K562 (cell line): ENCODE measurements at regions not wholly inside any gene's neighbourhood (a gene's known extent, or its start where the extent isn't known, plus 50 kb on each side); places are given as distances from the start of the nearest gene placed in this dataset.

ENCODE experiments used
- ATAC-seq: fragments of 200-7000 bp; cut with Tn5 transposase; 3 replicates; pipeline ENCODE4 v1.9.1; 2020; ENCODE audit warnings: moderate library complexity
- BruUV-seq: library from RNA; stranded (reverse); fragments of 400-500 nt; replicated peaks from 2 replicates; lab custom pipeline; 2021; lab: Mats Ljungman, UMichigan
- CTCF ChIA-PET: fragments of 300-600 bp; formaldehyde crosslinking; extraction: SDS; loops from one replicate; lab custom pipeline; 2021; ENCODE audit warnings: low intra/inter-chr PET ratio; lab: Yijun Ruan, JAX
- POLR2A ChIA-PET: fragments of 300-600, 350-650 bp; sonication (Branson Sonifier 250); formaldehyde crosslinking; extraction: SDS; loops from one replicate; lab custom pipeline; 2021; ENCODE audit warnings: antibody characterized with exemption, inconsistent platforms; lab: Yijun Ruan, JAX
- DNase-seq, 4 experiments: peaks; one replicate each; pipeline versions ENCODE4 v3.0.0 to v3.0.0-alpha.2; 2011 to 2018; ENCODE audit warnings: low spot score in 3 of 4, mixed read lengths in 3 of 4; ENCODE audit errors: extremely low read depth in 1 of 4
- FAIRE-seq: peaks from 2 replicates; lab custom pipeline; 2011; peaks lifted over from hg19 to GRCh38; lab: Jason Lieb, UNC
- H2AFZ ChIP-seq: 2 replicates; pipeline ENCODE4 v1.6.0; 2011; ENCODE audit warnings: low read depth, low read length, control low read depth, inconsistent platforms
- H3K27ac ChIP-seq: fragments of 200-600 bp; 3 replicates; pipeline ENCODE4 v1.8.0; 2011; ENCODE audit warnings: low read depth, mild to moderate bottlenecking, control low read depth, inconsistent platforms, low read length, moderate library complexity, mixed read lengths; ENCODE audit errors: extremely low read depth
- H3K27me3 ChIP-seq, 2 experiments: fragments of 300-600 bp in 1 of 2; 2 replicates in 1 of 2; 3 replicates in 1 of 2; pipeline versions ENCODE4 v1.6.0 to v1.8.0; 2011; ENCODE audit warnings: inconsistent platforms in 2 of 2, low read length in 2 of 2, mild to moderate bottlenecking in 1 of 2, mixed read lengths in 1 of 2, moderate library complexity in 1 of 2; ENCODE audit not compliant: control insufficient read depth in 2 of 2, insufficient read depth in 2 of 2
- H3K36me3 ChIP-seq: fragments of 300-600 bp; 3 replicates; pipeline ENCODE4 v1.8.0; 2011; ENCODE audit warnings: mild to moderate bottlenecking, low read length, inconsistent platforms; ENCODE audit not compliant: control insufficient read depth, insufficient read depth
- H3K4me1 ChIP-seq, 2 experiments: fragments of 200-600 bp in 1 of 2; replicated peaks in 1 of 2; 2 replicates in 1 of 2; 3 replicates in 1 of 2; pipeline versions ENCODE4 v1.5.1 to v1.8.0; 2011; ENCODE audit warnings: inconsistent platforms in 2 of 2, low read length in 2 of 2, mild to moderate bottlenecking in 1 of 2, mixed read lengths in 1 of 2, moderate library complexity in 1 of 2; ENCODE audit not compliant: control insufficient read depth in 2 of 2, insufficient read depth in 2 of 2
- H3K4me2 ChIP-seq: 2 replicates; pipeline ENCODE4 v1.6.1; 2011; ENCODE audit warnings: low read length, control low read depth, inconsistent platforms, mixed read lengths; ENCODE audit not compliant: insufficient read depth
- H3K4me3 ChIP-seq: fragments of 200-600 bp; sonication (generic), shearing (Covaris generic); 2 replicates; pipeline ENCODE4 v1.5.1; 2016; ENCODE audit warnings: control low read depth, inconsistent platforms
- H3K79me2 ChIP-seq: fragments of 200-600 bp; 3 replicates; pipeline ENCODE4 v1.8.0; 2011; ENCODE audit warnings: low read length, inconsistent platforms; ENCODE audit not compliant: control insufficient read depth, insufficient read depth
- H3K9ac ChIP-seq, 2 experiments: 2 replicates each; pipeline versions ENCODE4 v1.6.0 to v1.6.1; 2011; ENCODE audit warnings: low read depth in 2 of 2, low read length in 2 of 2, control low read depth in 1 of 2, inconsistent platforms in 1 of 2, mild to moderate bottlenecking in 1 of 2, mixed read lengths in 1 of 2; ENCODE audit not compliant: insufficient read depth in 1 of 2
- H3K9me1 ChIP-seq: one replicate; pipeline ENCODE4 v1.6.0; 2011; ENCODE audit warnings: inconsistent platforms, mild to moderate bottlenecking, low read length, moderate library complexity; ENCODE audit not compliant: control insufficient read depth, insufficient read depth
- H3K9me3 ChIP-seq: replicated peaks from 2 replicates; pipeline ENCODE4 v1.5.1; 2011; ENCODE audit warnings: low read depth, low read length, inconsistent platforms; ENCODE audit not compliant: control insufficient read depth, insufficient read depth
- H4K20me1 ChIP-seq: replicated peaks from 2 replicates; pipeline ENCODE4 v1.6.1; 2011; ENCODE audit warnings: low read length, inconsistent platforms, mixed read lengths; ENCODE audit not compliant: control insufficient read depth, insufficient read depth
- CBX8 ChIP-seq: fragments of 200-600 bp; sonication (generic); IDR thresholded peaks from 2 replicates; pipeline ENCODE4 v1.6.1; 2012; ENCODE audit warnings: borderline replicate concordance, mixed run types, low read depth, mild to moderate bottlenecking, moderate library complexity, mixed read lengths, low read length, control low read depth, inconsistent platforms; ENCODE audit not compliant: poor library complexity, severe bottlenecking; ENCODE audit errors: extremely low read depth
- CSDE1 ChIP-seq, 2 experiments: fragments of 450-650 bp; IDR thresholded peaks; 2 replicates each; pipeline ENCODE4 v1.6.1; 2016; ENCODE audit warnings: mild to moderate bottlenecking in 1 of 2
- DLX4 ChIP-seq: fragments of 250-450 bp; sonication (Bioruptor Pico); IDR thresholded peaks from 2 replicates; pipeline ENCODE4 v1.6.1; 2021; ENCODE audit warnings: mild to moderate bottlenecking
- ELF2 ChIP-seq: fragments of 250-450 bp; sonication (Bioruptor Pico); IDR thresholded peaks from 2 replicates; pipeline ENCODE4 v1.5.0; 2021; ENCODE audit warnings: mild to moderate bottlenecking
- ETS1 ChIP-seq: conservative IDR thresholded peaks from 2 replicates; pipeline ENCODE4 v1.6.1; 2011; ENCODE audit warnings: low read depth, mild to moderate bottlenecking, low read length; ENCODE audit not compliant: control insufficient read depth
- PYGO2 ChIP-seq: fragments of 450-650 bp; IDR thresholded peaks from 2 replicates; pipeline ENCODE4 v1.6.1; 2016; ENCODE audit warnings: mild to moderate bottlenecking, missing genetic modification characterization, moderate library complexity, missing compliant biosample characterization
- SP1 ChIP-seq: sonication (generic); formaldehyde crosslinking; IDR thresholded peaks from 2 replicates; pipeline ENCODE4 v1.8.1; 2022; ENCODE audit warnings: mild to moderate bottlenecking, missing genetic modification reagents
- STAT5A ChIP-seq: IDR thresholded peaks from 2 replicates; pipeline ENCODE4 v1.6.1; 2012; ENCODE audit warnings: low read length, inconsistent platforms, borderline replicate concordance
- TOE1 ChIP-seq, 2 experiments: fragments of 450-650 bp in 1 of 2; sonication (generic) in 1 of 2; formaldehyde crosslinking in 1 of 2; IDR thresholded peaks; 2 replicates each; pipeline versions ENCODE4 v1.7.1 to v1.8.0; 2016 to 2022; ENCODE audit warnings: borderline replicate concordance in 2 of 2, mild to moderate bottlenecking in 2 of 2, antibody characterized with exemption in 1 of 2, inconsistent platforms in 1 of 2, low read depth in 1 of 2, missing genetic modification reagents in 1 of 2, moderate library complexity in 1 of 2
- WGBS: fragments of 100-300 bp; shearing (Covaris generic); methylation state at CpG from one replicate; pipeline ENCODE4 v1.1.6; 2016; ENCODE audit warnings: low coverage, mixed read lengths; ENCODE audit not compliant: insufficient coverage; ENCODE audit errors: missing lambda C conversion rate; 5-methylcytosine and 5-hydroxymethylcytosine counted together
- in situ Hi-C: fragments of 300-500 bp; cut with MboI; formaldehyde crosslinking; loops from 4 replicates; pipeline ENCODE4 v1.15.0; 2018; ENCODE audit warnings: inconsistent platforms, mixed read lengths
- intact Hi-C: fragments of 100-400 bp; cut with micrococcal nuclease; formaldehyde crosslinking; loops from 2 replicates; pipeline ENCODE4 v1.14.2; 2022
- TF ChIP-seq, protein P1 (sequence below): fragments of 250-450 bp; sonication (Bioruptor Pico); IDR thresholded peaks from 2 replicates; pipeline ENCODE4 v1.8.0; 2022; ENCODE audit warnings: moderate library complexity, mild to moderate bottlenecking, inconsistent platforms

DNA sequence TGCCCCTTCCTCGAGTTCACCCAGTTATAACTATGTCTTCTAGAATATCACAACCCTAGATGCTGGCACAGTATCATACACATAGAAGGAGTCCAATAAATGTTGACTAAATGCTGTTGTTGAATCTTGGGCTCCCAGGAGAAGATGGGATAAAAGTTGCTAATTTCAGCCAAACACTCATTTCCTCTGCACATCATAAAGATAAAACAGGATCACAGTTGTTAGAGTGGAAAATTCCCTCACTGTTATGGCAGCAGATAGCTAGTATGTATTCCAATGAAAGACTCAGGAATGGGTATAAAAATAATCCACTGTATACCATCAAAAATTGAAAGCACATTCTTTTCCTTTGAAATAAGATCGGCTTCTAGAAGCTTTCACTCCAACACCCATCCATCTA, 294.9 kb upstream of the TSHZ2 start:
- CTCF ChIA-PET: no interaction called here

More for the DNA sequence above, 294.9 kb upstream of the TSHZ2 start:
- FAIRE-seq: no peak
- WGBS: 0% methylated on average over 2 of the region's 2 CpGs
- H3K4me1 ChIP-seq: no peaks in the 10 kb centered on the region
- no peak for DNase-seq
- no peak overlapping the region for H3K27ac ChIP-seq
- no peaks in the 10 kb centered on the region for H3K27me3 ChIP-seq
- no peak overlapping the region for H3K4me3 ChIP-seq
- H2AFZ ChIP-seq: no peak overlapping the region
- H3K79me2 ChIP-seq: no peaks in the 10 kb centered on the region
- TF ChIP-seq CBX8 (no peak), ETS1 (no peak), CSDE1 (IDR thresholded peaks at IDR 0.05) (no peak), ELF2 (no peak), TOE1 (IDR thresholded peaks at IDR 0.05; ENCODE audit: borderline replicate concordance) (no peak), TOE1 (CRISPR knock-in tag; IDR thresholded peaks at IDR 0.05; ENCODE audit: borderline replicate concordance, low read depth) (no peak), DLX4 (CRISPR knock-in tag) (no peak), PYGO2 (no peak), STAT5A (no peak), SP1 (CRISPR knock-in tag) (no peak)
- TF ChIP-seq, protein P1, sequence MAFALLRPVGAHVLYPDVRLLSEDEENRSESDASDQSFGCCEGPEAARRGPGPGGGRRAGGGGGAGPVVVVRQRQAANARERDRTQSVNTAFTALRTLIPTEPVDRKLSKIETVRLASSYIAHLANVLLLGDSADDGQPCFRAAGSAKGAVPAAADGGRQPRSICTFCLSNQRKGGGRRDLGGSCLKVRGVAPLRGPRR: no peak
- TF ChIP-seq, all 486 proteins: peak for 0
- no TSS peak for BruUV-seq
- Histone ChIP-seq H4K20me1 (no peaks in the 10 kb centered on the region), H3K9me3 (no peaks in the 10 kb centered on the region), H3K9me1 (no peaks in the 10 kb centered on the region), H3K4me2 (no peak overlapping the region), H3K9ac (no peak overlapping the region), H3K36me3 (no peaks in the 10 kb centered on the region)
- POLR2A ChIA-PET: no interaction called here
- in situ Hi-C loops (no loop called here), intact Hi-C loops (no loop called here)
- no peak for ATAC-seq
